GM06990 (cell line): ENCODE measurements at regions not wholly inside any gene's neighbourhood (a gene's known extent, or its start where the extent isn't known, plus 50 kb on each side); places are given as distances from the start of the nearest gene placed in this dataset.

Experiments used
- DNase-seq: peaks from one replicate; pipeline ENCODE4 v3.0.0-alpha.2; 2011; ENCODE audit not compliant: insufficient read length; ENCODE audit errors: extremely low read depth
- H3K27me3 ChIP-seq: replicated peaks from 2 replicates; pipeline ENCODE4 v1.6.0; 2011; ENCODE audit warnings: low read length; ENCODE audit not compliant: control insufficient read depth, insufficient read depth
- H3K36me3 ChIP-seq: 2 replicates; pipeline ENCODE4 v1.5.1; 2011; ENCODE audit warnings: low read length; ENCODE audit not compliant: control insufficient read depth, insufficient read depth
- H3K4me3 ChIP-seq: replicated peaks from 2 replicates; pipeline ENCODE4 v1.5.1; 2011; ENCODE audit warnings: low read depth, mild to moderate bottlenecking, control low read depth, low read length
- CTCF ChIP-seq: IDR thresholded peaks from 2 replicates; pipeline ENCODE4 v1.5.1; 2011; ENCODE audit warnings: low read length, control low read depth, mild to moderate bottlenecking, inconsistent platforms; ENCODE audit not compliant: insufficient read depth, poor library complexity, severe bottlenecking

GRCh38 chr3:18767756-18768303, 342.7 kb upstream of the SATB1 start:
- Histone ChIP-seq H3K4me3 (no peak overlapping the region), H3K36me3 (no peaks in the 10 kb centered on the region), H3K27me3 (no peaks in the 10 kb centered on the region; the same call in 1 of the 2 replicates)
- TF ChIP-seq CTCF: no peak
- no peak for DNase-seq

GRCh38 chr3:18766974-18767373, 341.8 kb upstream of the SATB1 start:
- TF ChIP-seq CTCF: no peak
- Histone ChIP-seq H3K27me3 (no peaks in the 10 kb centered on the region; the same call in 1 of the 2 replicates), H3K36me3 (no peaks in the 10 kb centered on the region), H3K4me3 (no peak overlapping the region)
- no peak for DNase-seq

GRCh38 chr3:18765662-18766061, 340.5 kb upstream of the SATB1 start:
- no peaks in the 10 kb centered on the region; the same call in 1 of the 2 replicates for H3K27me3 ChIP-seq
- DNase-seq: no peak

GRCh38 chr3:18765161-18765560, 340.0 kb upstream of the SATB1 start:
- Histone ChIP-seq H3K27me3 (no peaks in the 10 kb centered on the region; the same call in 1 of the 2 replicates), H3K4me3 (no peak overlapping the region), H3K36me3 (no peaks in the 10 kb centered on the region)
- DNase-seq: no peak
- TF ChIP-seq CTCF: no peak

More at GRCh38 chr3:18765662-18766061, 340.5 kb upstream of the SATB1 start:
- Histone ChIP-seq H3K4me3 (no peak overlapping the region), H3K36me3 (no peaks in the 10 kb centered on the region)
- no peak for TF ChIP-seq CTCF

GRCh38 chr3:18761530-18761929, 336.4 kb upstream of the SATB1 start:
- Histone ChIP-seq H3K27me3 (no peaks in the 10 kb centered on the region), H3K4me3 (no peak overlapping the region), H3K36me3 (no peaks in the 10 kb centered on the region)
- TF ChIP-seq CTCF: no peak
- DNase-seq: no peak
